HEK293 (cell line): ENCODE measurements at regions not wholly inside any gene's neighbourhood (a gene's known extent, or its start where the extent isn't known, plus 50 kb on each side); places are given as distances from the start of the nearest gene placed in this dataset.

Source experiments
- CTCF ChIA-PET: fragments of 350-600 bp; formaldehyde crosslinking; extraction: SDS; loops from one replicate; lab custom pipeline; 2021; ENCODE audit warnings: antibody characterized with exemption; lab: Yijun Ruan, JAX
- POLR2A ChIA-PET: fragments of 300-600 bp; formaldehyde crosslinking; extraction: SDS; loops from one replicate; lab custom pipeline; 2020; ENCODE audit warnings: antibody characterized with exemption, inconsistent platforms; lab: Yijun Ruan, JAX
- H3K27ac ChIP-seq: fragments of 200-500 bp; sonication (Bioruptor generic); 2 replicates; pipeline ENCODE4 v1.5.1; 2014; ENCODE audit warnings: low read depth, low read length, control low read depth, inconsistent platforms; ENCODE audit errors: extremely low read depth
- H3K36me3 ChIP-seq, 2 experiments: fragments of 200-500 bp in 1 of 2; sonication (Bioruptor generic) in 1 of 2; 1 replicate in 1 of 2; 2 replicates in 1 of 2; pipeline ENCODE4 v1.5.1; 2014 to 2017; ENCODE audit warnings: inconsistent platforms in 2 of 2, low read length in 2 of 2; ENCODE audit not compliant: control insufficient read depth in 2 of 2, insufficient read depth in 1 of 2
- H3K4me1 ChIP-seq: fragments of 200-500 bp; sonication (Bioruptor generic); 2 replicates; pipeline ENCODE4 v1.5.1; 2014; ENCODE audit warnings: mild to moderate bottlenecking, low read length, inconsistent platforms; ENCODE audit not compliant: control insufficient read depth, insufficient read depth
- H3K4me3 ChIP-seq: 2 replicates; pipeline ENCODE4 v1.5.1; 2011; ENCODE audit warnings: low read depth, mild to moderate bottlenecking, control low read depth, low read length, moderate library complexity
- H3K9me3 ChIP-seq: fragments of 200-500 bp; sonication (Bioruptor generic); 2 replicates; pipeline ENCODE4 v1.5.1; 2014; ENCODE audit warnings: low read depth, low read length, inconsistent platforms; ENCODE audit not compliant: control insufficient read depth, insufficient read depth
- PRDM1 ChIP-seq: fragments of 450-650 bp; formaldehyde crosslinking; IDR thresholded peaks from 2 replicates; pipeline ENCODE4; 2016; ENCODE audit warnings: missing biosample characterization, missing genetic modification characterization
- SCRT1 ChIP-seq: fragments of 450-650 bp; formaldehyde crosslinking; IDR thresholded peaks from 2 replicates; pipeline ENCODE4 v1.5.1; 2016; ENCODE audit warnings: missing biosample characterization, missing genetic modification characterization, borderline replicate concordance
- TSHZ1 ChIP-seq: fragments of 450-650 bp; formaldehyde crosslinking; IDR thresholded peaks from 2 replicates; pipeline ENCODE4 v1.5.1; 2016; ENCODE audit warnings: missing biosample characterization, missing genetic modification characterization, borderline replicate concordance
- ZNF311 ChIP-seq: fragments of 450-650 bp; formaldehyde crosslinking; IDR thresholded peaks from 2 replicates; pipeline ENCODE4 v1.5.1; 2017; ENCODE audit warnings: missing biosample characterization, missing genetic modification characterization, borderline replicate concordance
- ZNF488 ChIP-seq: fragments of 450-650 bp; formaldehyde crosslinking; IDR thresholded peaks from 2 replicates; pipeline ENCODE4 v1.5.1; 2016; ENCODE audit warnings: missing biosample characterization, missing genetic modification characterization
- ZNF529 ChIP-seq: fragments of 450-650 bp; formaldehyde crosslinking; IDR thresholded peaks from 2 replicates; pipeline ENCODE4 v1.5.1; 2017; ENCODE audit warnings: missing genetic modification characterization, missing biosample characterization; ENCODE audit not compliant: insufficient replicate concordance
- TF ChIP-seq, protein P1 (sequence below): fragments of 450-650 bp; formaldehyde crosslinking; IDR thresholded peaks from 2 replicates; pipeline ENCODE4 v1.5.1; 2016; ENCODE audit warnings: missing biosample characterization, missing genetic modification characterization, low read depth
- TF ChIP-seq, protein P2 (sequence below): fragments of 450-650 bp; formaldehyde crosslinking; IDR thresholded peaks from 2 replicates; pipeline ENCODE4 v1.5.1; 2016; ENCODE audit warnings: missing biosample characterization, missing genetic modification characterization
- TF ChIP-seq, protein P3 (sequence below): fragments of 450-650 bp; formaldehyde crosslinking; IDR thresholded peaks from 2 replicates; pipeline ENCODE4 v1.5.1; 2016; ENCODE audit warnings: missing biosample characterization, missing genetic modification characterization

GRCh38 chr15:38004218-38004861 is 69.9 kb downstream of the TMCO5A start:
- POLR2A ChIA-PET = no interaction called here

More at GRCh38 chr15:38004218-38004861, 69.9 kb downstream of the TMCO5A start:
- Histone ChIP-seq H3K4me3 (no peak overlapping the region), H3K36me3 (no peaks in the 10 kb centered on the region), H3K4me1 (no peaks in the 10 kb centered on the region), H3K27ac (no peak overlapping the region)
- CTCF ChIA-PET = interaction anchor here (0.6 to 2.7 kb wide), 7 partner anchors 9 to 684 kb away, joined by 3 to 13 read pairs (median 4); no protein-coding TSS in a partner anchor
- TF ChIP-seq, protein P1, sequence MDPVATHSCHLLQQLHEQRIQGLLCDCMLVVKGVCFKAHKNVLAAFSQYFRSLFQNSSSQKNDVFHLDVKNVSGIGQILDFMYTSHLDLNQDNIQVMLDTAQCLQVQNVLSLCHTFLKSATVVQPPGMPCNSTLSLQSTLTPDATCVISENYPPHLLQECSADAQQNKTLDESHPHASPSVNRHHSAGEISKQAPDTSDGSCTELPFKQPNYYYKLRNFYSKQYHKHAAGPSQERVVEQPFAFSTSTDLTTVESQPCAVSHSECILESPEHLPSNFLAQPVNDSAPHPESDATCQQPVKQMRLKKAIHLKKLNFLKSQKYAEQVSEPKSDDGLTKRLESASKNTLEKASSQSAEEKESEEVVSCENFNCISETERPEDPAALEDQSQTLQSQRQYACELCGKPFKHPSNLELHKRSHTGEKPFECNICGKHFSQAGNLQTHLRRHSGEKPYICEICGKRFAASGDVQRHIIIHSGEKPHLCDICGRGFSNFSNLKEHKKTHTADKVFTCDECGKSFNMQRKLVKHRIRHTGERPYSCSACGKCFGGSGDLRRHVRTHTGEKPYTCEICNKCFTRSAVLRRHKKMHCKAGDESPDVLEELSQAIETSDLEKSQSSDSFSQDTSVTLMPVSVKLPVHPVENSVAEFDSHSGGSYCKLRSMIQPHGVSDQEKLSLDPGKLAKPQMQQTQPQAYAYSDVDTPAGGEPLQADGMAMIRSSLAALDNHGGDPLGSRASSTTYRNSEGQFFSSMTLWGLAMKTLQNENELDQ (tag by site-specific recombination) = no peak
- TF ChIP-seq, protein P2, sequence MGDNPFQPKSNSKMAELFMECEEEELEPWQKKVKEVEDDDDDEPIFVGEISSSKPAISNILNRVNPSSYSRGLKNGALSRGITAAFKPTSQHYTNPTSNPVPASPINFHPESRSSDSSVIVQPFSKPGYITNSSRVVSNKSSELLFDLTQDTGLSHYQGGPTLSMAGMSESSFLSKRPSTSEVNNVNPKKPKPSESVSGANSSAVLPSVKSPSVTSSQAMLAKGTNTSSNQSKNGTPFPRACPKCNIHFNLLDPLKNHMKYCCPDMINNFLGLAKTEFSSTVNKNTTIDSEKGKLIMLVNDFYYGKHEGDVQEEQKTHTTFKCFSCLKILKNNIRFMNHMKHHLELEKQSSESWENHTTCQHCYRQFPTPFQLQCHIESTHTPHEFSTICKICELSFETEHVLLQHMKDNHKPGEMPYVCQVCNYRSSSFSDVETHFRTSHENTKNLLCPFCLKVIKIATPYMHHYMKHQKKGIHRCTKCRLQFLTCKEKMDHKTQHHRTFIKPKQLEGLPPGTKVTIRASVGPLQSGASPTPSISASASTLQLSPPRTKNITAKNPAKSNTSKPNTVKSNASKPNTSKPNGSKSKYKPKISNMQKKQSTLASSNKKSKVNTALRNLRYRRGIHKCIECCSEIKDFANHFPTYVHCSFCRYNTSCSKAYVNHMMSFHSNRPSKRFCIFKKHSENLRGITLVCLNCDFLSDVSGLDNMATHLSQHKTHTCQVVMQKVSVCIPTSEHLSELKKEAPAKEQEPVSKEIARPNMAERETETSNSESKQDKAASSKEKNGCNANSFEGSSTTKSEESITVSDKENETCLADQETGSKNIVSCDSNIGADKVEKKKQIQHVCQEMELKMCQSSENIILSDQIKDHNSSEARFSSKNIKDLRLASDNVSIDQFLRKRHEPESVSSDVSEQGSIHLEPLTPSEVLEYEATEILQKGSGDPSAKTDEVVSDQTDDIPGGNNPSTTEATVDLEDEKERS = no peak
- TF ChIP-seq TSHZ1 (tag by site-specific recombination) (no peak), PRDM1 (tag by site-specific recombination) (no peak), ZNF529 (tag by site-specific recombination) (no peak), ZNF488 (tag by site-specific recombination) (no peak), SCRT1 (no peak), ZNF311 (tag by site-specific recombination) (no peak)
- TF ChIP-seq, protein P3, sequence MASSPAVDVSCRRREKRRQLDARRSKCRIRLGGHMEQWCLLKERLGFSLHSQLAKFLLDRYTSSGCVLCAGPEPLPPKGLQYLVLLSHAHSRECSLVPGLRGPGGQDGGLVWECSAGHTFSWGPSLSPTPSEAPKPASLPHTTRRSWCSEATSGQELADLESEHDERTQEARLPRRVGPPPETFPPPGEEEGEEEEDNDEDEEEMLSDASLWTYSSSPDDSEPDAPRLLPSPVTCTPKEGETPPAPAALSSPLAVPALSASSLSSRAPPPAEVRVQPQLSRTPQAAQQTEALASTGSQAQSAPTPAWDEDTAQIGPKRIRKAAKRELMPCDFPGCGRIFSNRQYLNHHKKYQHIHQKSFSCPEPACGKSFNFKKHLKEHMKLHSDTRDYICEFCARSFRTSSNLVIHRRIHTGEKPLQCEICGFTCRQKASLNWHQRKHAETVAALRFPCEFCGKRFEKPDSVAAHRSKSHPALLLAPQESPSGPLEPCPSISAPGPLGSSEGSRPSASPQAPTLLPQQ (tag by site-specific recombination) = no peak
- TF ChIP-seq, all 188 proteins: peak for 0
- H3K9me3 ChIP-seq = no peaks in the 10 kb centered on the region
